ENCODE measurements at regions not wholly inside any gene's neighbourhood (a gene's known extent, or its start where the extent isn't known, plus 50 kb on each side); places are given as distances from the start of the nearest gene placed in this dataset.
"Not testable (repeated sequence)": the region's sequence is repeated elsewhere in the genome, so short reads cannot be mapped to it uniquely, and the experiment has no call there.

DNA sequence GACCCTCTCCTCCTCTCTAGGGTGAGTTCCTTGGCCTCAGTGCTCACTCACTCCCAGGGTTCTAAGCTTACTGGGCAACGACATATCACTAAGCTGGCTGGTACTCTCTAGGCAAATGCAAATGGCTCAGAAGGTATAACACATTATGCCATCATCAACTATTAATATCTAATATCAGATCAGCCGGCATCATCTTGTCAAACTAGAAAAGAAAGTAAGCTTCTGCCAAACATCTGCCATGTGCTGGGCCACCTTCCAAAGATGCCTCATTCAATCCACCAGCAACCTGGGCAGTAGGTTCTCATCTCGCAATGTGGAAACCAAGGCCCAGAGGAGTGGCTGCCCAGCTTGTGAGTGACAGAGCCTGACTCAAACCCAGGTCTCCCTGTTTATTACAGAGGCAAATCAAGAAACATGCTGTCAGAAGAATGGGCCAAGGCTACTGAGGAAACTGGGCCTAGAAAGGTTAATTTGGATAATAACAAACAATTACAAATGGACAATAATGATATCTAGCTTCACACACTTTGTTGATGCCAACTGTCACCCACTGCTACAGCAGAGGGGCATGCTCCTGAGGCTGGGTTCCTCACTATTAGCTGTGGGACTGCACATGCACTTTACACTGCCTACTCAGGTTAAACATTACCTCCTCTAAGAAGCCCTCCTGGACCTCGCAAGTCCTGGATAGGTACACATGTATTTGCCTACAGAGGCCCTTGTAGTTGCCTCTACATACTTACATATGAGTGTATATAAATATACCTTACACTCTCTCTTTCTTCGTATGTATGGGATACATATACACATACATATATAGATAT is 183.3 kb upstream of the JUN start:
- Histone ChIP-seq H3K36me3 (no peaks in the 10 kb centered on the region), H3K27ac (no peak overlapping the region), H3K4me3 (ENCODE audit: low read depth, low read length) (no peak overlapping the region), H3K27me3 (ENCODE audit: insufficient read depth, low read depth, severe bottlenecking) (no peaks in the 10 kb centered on the region), H3K9me3 (ENCODE audit: severe bottlenecking) (peaks cover 3% of the 10 kb centered on the region)
- TF ChIP-seq, protein P1, sequence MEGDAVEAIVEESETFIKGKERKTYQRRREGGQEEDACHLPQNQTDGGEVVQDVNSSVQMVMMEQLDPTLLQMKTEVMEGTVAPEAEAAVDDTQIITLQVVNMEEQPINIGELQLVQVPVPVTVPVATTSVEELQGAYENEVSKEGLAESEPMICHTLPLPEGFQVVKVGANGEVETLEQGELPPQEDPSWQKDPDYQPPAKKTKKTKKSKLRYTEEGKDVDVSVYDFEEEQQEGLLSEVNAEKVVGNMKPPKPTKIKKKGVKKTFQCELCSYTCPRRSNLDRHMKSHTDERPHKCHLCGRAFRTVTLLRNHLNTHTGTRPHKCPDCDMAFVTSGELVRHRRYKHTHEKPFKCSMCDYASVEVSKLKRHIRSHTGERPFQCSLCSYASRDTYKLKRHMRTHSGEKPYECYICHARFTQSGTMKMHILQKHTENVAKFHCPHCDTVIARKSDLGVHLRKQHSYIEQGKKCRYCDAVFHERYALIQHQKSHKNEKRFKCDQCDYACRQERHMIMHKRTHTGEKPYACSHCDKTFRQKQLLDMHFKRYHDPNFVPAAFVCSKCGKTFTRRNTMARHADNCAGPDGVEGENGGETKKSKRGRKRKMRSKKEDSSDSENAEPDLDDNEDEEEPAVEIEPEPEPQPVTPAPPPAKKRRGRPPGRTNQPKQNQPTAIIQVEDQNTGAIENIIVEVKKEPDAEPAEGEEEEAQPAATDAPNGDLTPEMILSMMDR (IDR thresholded peaks at IDR 0.05; ENCODE audit: low read depth, low read length), result no peak
- DNase-seq, result no peak

DNA sequence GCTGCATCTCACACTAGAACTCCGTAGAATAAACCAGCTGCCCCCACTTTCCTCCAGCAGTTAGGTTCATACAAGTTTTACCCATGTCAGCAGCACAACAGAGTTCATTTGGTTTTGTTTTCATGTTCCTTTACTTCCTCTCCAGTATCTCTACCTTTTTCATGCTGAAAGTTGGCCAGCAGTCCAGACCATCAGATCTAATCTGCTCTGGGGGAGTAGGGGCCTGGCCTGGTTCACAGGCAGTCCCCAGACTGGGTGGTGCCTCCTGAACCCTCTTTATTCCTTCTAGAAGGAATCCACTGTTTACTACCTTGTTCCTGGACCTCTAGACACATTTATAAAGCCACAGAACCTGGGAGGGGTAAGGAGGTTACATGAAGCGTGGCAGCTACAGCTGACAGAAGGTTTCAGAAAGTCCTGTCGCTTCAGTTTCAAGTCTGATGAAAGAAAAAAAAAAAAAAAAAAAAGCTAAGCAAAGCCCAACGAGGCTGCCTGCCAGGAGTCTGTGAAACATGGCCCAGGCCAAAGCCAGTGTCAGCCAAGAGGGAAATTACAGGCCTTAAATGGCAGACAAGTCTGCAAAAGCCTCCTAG is 184.6 kb upstream of the JUN start:
- no peak overlapping the region for H3K27ac ChIP-seq
- H3K27me3 ChIP-seq (ENCODE audit: insufficient read depth, low read depth, severe bottlenecking), result no peaks in the 10 kb centered on the region
- TF ChIP-seq, protein P1 (IDR thresholded peaks at IDR 0.05; ENCODE audit: low read depth, low read length), result no peak
- H3K36me3 ChIP-seq, result no peaks in the 10 kb centered on the region
- DNase-seq, result no peak
- H3K4me3 ChIP-seq (ENCODE audit: low read depth, low read length), result no peak overlapping the region
- H3K9me3 ChIP-seq (ENCODE audit: severe bottlenecking), result peaks cover 3% of the 10 kb centered on the region

DNA sequence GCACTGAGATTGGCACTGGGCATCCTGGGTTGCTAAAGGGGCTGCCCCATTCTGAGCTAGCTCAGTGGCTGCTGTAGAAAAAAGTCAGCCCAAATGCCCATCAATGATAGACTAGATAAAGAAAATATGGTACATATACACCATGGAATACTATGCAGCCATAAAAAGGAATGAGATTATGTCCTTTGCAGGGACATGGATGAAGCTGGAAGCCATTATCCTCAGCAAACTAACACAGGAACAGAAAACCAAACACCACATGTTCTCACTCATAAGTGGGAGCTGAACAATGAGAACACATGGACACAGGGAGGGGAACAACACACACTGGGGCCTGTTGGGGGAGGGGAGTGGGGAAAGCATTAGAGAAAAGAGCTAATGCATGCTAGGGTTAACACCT is 185.3 kb upstream of the JUN start:
- not testable (repeated sequence) for H3K27me3 ChIP-seq (ENCODE audit: insufficient read depth, low read depth, severe bottlenecking); H3K9me3 ChIP-seq (ENCODE audit: severe bottlenecking); H3K27ac ChIP-seq; DNase-seq; H3K4me3 ChIP-seq (ENCODE audit: low read depth, low read length); H3K36me3 ChIP-seq

DNA sequence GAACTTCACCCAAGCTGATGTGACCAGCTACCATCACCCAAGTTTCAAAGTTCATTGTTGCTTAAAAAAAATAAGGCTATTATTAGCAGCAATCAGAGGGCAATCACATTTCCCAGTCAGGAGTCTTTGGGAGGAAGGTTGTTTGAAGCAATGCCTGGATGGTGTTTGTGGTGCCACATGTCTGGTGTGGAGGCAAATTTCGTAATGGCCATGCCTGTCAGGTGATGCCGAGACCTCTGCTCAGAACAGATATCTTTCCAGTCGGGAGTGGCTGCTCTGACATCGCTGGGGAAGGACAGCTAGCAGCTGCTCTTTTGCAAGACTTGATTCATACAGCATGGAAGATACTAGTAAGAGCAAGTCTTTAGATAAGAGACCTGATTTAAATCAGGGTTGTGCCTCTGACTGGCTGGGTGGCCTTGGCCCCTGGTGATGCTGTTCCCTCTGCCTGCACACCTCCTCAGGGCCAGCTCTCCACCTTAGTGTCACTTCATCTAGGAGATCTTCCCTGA is 187.8 kb upstream of the JUN start:
- DNase-seq, result no peak
- TF ChIP-seq, protein P1 (IDR thresholded peaks at IDR 0.05; ENCODE audit: low read depth, low read length), result no peak
- H3K27me3 ChIP-seq (ENCODE audit: insufficient read depth, low read depth, severe bottlenecking), result no peaks in the 10 kb centered on the region
- H3K36me3 ChIP-seq, result no peaks in the 10 kb centered on the region
- peaks cover 3% of the 10 kb centered on the region for H3K9me3 ChIP-seq (ENCODE audit: severe bottlenecking)
- no peak overlapping the region for H3K4me3 ChIP-seq (ENCODE audit: low read depth, low read length)
- H3K27ac ChIP-seq, result no peak overlapping the region

DNA sequence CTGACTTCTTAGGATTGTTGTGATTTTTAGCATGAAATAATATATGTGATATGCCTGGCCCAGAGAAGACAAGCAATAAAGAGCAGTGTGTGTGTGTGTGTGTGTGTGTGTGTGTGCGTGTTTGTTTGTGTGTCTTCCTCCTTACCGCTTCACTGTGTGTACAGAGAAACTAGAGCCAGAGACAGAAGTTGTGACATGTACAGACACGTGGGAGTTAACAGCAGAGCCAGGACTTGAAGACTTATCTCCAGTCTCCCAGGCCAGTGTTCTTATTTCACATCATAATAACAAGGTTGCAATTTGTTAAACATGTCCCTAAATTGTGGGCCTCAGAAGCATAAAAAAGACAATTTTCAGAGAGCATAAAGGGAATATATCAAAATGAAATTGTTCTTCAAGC is 192.0 kb upstream of the JUN start:
- Histone ChIP-seq H3K27me3 (ENCODE audit: insufficient read depth, low read depth, severe bottlenecking) (no peaks in the 10 kb centered on the region), H3K9me3 (ENCODE audit: severe bottlenecking) (no peaks in the 10 kb centered on the region), H3K36me3 (no peaks in the 10 kb centered on the region), H3K4me3 (ENCODE audit: low read depth, low read length) (no peak overlapping the region), H3K27ac (no peak overlapping the region)
- TF ChIP-seq, protein P1 (IDR thresholded peaks at IDR 0.05; ENCODE audit: low read depth, low read length), result no peak
- DNase-seq, result no peak

DNA sequence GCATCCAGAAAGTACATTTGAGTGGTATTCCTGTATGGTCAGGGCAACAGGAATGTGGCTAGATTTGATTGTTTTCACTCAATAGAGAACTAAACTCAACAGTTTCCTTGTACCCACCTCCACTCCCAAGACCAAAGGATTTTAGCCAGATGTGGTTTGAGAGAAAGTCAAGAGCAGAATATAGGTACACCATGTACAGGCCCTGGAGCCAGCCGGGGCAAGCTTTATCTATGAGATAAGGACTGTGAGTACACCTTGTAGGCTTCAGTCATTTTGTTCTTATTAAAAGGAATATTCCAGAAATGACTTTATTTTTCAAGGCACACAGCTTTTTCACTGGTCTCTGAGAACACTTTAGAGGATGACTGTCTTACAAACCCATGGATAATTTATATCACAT is 192.4 kb upstream of the JUN start:
- Histone ChIP-seq H3K9me3 (ENCODE audit: severe bottlenecking) (no peaks in the 10 kb centered on the region), H3K4me3 (ENCODE audit: low read depth, low read length) (no peak overlapping the region), H3K27me3 (ENCODE audit: insufficient read depth, low read depth, severe bottlenecking) (no peaks in the 10 kb centered on the region), H3K27ac (no peak overlapping the region), H3K36me3 (no peaks in the 10 kb centered on the region)
- no peak for DNase-seq
- TF ChIP-seq, protein P1 (IDR thresholded peaks at IDR 0.05; ENCODE audit: low read depth, low read length), result no peak
